GM23248 (cell line): ENCODE measurements at regions not wholly inside any gene's neighbourhood (a gene's known extent, or its start where the extent isn't known, plus 50 kb on each side); places are given as distances from the start of the nearest gene placed in this dataset.

ENCODE experiments used
- DNase-seq: peaks from one replicate; pipeline ENCODE4 v3.0.0-alpha.2; 2015
- H2AFZ ChIP-seq: fragments of 200-600 bp; sonication (generic); 2 replicates; pipeline ENCODE4 v1.6.1; 2016; ENCODE audit warnings: antibody characterized with exemption
- H3F3A ChIP-seq: fragments of 200-600 bp; sonication (generic); 2 replicates; pipeline ENCODE4 v1.6.1; 2016; ENCODE audit warnings: mild to moderate bottlenecking, antibody characterized with exemption, mixed run types; ENCODE audit not compliant: insufficient read depth
- H3K27ac ChIP-seq: fragments of 200-600 bp; sonication (generic); 2 replicates; pipeline ENCODE4 v1.5.1; 2016; ENCODE audit warnings: mild to moderate bottlenecking
- H3K27me3 ChIP-seq: fragments of 200-600 bp; sonication (generic); replicated peaks from 2 replicates; pipeline ENCODE4 v1.6.1; 2016; ENCODE audit warnings: mild to moderate bottlenecking; ENCODE audit not compliant: insufficient read depth
- H3K36me3 ChIP-seq: fragments of 200-600 bp; sonication (generic); 2 replicates; pipeline ENCODE4 v1.6.1; 2016; ENCODE audit warnings: low read depth, mild to moderate bottlenecking
- H3K4me1 ChIP-seq: fragments of 200-600 bp; sonication (generic); 2 replicates; pipeline ENCODE4 v1.6.1; 2016; ENCODE audit warnings: mild to moderate bottlenecking; ENCODE audit not compliant: insufficient read depth
- H3K4me2 ChIP-seq: fragments of 200-600 bp; sonication (generic); one replicate; pipeline ENCODE4 v1.6.1; 2016; ENCODE audit warnings: mild to moderate bottlenecking; ENCODE audit not compliant: unreplicated experiment
- H3K4me3 ChIP-seq: fragments of 200-600 bp; sonication (generic); 2 replicates; pipeline ENCODE4 v1.5.1; 2016; ENCODE audit warnings: mild to moderate bottlenecking
- H3K79me2 ChIP-seq: fragments of 200-600 bp; sonication (generic); 2 replicates; pipeline ENCODE4 v1.6.1; 2016; ENCODE audit warnings: mild to moderate bottlenecking; ENCODE audit not compliant: insufficient read depth
- H3K9ac ChIP-seq: fragments of 200-600 bp; sonication (generic); 2 replicates; pipeline ENCODE4 v1.6.1; 2016; ENCODE audit warnings: mild to moderate bottlenecking
- H3K9me2 ChIP-seq: fragments of 200-600 bp; sonication (generic); 2 replicates; pipeline ENCODE4 v1.6.1; 2016; ENCODE audit warnings: mixed run types, mild to moderate bottlenecking, moderate library complexity; ENCODE audit not compliant: insufficient read depth
- H3K9me3 ChIP-seq: fragments of 200-600 bp; sonication (generic); one replicate; pipeline ENCODE4 v1.6.1; 2017; ENCODE audit warnings: low read depth
- H4K20me1 ChIP-seq: fragments of 200-600 bp; sonication (generic); 2 replicates; pipeline ENCODE4 v1.6.0; 2016; ENCODE audit not compliant: insufficient read depth
- EZH2 ChIP-seq: fragments of 200-600 bp; sonication (generic); IDR thresholded peaks from 2 replicates; pipeline ENCODE4 v1.6.1; 2018; ENCODE audit warnings: antibody characterized with exemption, mild to moderate bottlenecking; ENCODE audit not compliant: insufficient read depth, poor library complexity, severe bottlenecking
- EZH2phosphoT487 ChIP-seq: fragments of 200-600 bp; sonication (generic); IDR thresholded peaks from 2 replicates; pipeline ENCODE4 v1.6.1; 2018; ENCODE audit warnings: antibody characterized with exemption, moderate library complexity, mild to moderate bottlenecking, low read depth; ENCODE audit not compliant: insufficient read depth
- WGBS, 2 experiments: methylation state at CpG; one replicate each; pipeline ENCODE4 v1.1.6; 2015 to 2017; ENCODE audit warnings: low lambda C conversion rate in 2 of 2, low coverage in 1 of 2; ENCODE audit errors: missing lambda C conversion rate in 2 of 2; 5-methylcytosine and 5-hydroxymethylcytosine counted together
- in situ Hi-C: fragments of 300-500 bp; cut with MboI; formaldehyde crosslinking; loops from 2 replicates; pipeline ENCODE4 v1.15.0; 2020

DNA sequence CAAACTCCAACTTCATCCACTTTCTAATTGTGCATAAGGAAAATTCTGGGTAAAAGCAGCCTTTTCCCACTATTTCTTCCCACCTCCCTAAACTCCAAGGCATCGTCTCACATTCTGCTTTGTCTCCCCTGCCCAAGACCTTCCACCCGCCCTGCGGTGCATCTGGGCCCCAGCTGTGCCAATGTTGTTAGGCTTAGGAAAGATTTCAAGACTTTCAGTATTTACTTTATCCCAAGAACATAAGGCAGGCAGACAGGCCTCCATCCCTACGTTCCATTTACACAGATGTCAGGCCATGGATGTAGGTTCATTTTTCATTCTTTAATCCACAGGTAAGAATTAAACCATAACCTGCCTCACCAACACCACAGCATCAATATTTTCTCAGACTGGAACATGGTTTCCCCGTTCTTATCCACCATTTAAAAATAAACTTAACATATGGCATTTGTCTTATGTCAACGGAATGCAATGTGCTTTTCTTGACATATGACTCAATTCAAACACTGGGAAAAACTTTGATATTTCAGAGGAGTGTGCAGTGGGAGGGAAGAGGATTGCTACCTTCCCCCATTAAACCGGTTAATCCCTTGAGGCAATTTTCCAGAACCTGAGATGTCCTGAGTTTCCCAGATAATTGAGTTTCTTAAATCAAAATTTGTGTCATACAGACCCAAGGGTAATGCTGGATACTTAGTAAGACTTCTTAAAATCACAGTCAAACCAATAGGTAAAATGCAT, 238.0 kb upstream of the LRIG1 start:
- H4K20me1 ChIP-seq, result no peaks in the 10 kb centered on the region
- peak; percentile 20 for DNase-seq
- H3K27me3 ChIP-seq, result no peaks in the 10 kb centered on the region
- 74 to 80% methylated on average over 7 of the region's 7 CpGs for WGBS, 2 experiments
- H3K27ac ChIP-seq, result no peak overlapping the region
- no peaks in the 10 kb centered on the region for H3F3A ChIP-seq
- no peaks in the 10 kb centered on the region for H3K9me3 ChIP-seq
- H3K79me2 ChIP-seq, result no peaks in the 10 kb centered on the region
- H3K9ac ChIP-seq, result no peak overlapping the region
- no peak overlapping the region for H2AFZ ChIP-seq
- in situ Hi-C loops, result no loop called here
- TF ChIP-seq EZH2 (no peak), EZH2phosphoT487 (no peak)
- H3K4me3 ChIP-seq, result no peak overlapping the region
- no peaks in the 10 kb centered on the region for H3K4me1 ChIP-seq
- H3K36me3 ChIP-seq, result no peaks in the 10 kb centered on the region
- H3K4me2 ChIP-seq, result no peak overlapping the region
- no peaks in the 10 kb centered on the region for H3K9me2 ChIP-seq

DNA sequence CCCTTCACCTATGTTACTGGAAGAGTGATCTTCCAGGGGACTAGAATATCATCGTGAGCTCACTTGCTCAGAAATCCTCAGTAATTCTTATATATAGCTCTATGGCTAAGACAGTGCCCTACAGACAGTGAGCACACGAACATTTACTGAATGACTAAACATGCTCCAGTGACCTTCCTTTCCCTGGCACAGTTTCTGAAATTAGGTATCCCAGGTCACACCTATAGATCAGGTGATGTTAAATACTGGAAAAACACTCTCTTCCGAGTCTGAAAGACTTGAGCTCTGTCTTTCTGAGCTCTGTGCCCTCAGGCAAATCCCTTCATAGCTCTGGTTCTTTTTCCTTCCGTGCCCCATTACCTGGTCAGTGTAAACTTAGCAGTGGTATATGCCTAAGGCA, 239.4 kb upstream of the LRIG1 start:
- Histone ChIP-seq H2AFZ (no peak overlapping the region), H3K27me3 (no peaks in the 10 kb centered on the region), H3K9me2 (no peaks in the 10 kb centered on the region), H3K9ac (no peak overlapping the region), H3K4me2 (no peak overlapping the region), H3K36me3 (no peaks in the 10 kb centered on the region), H3K4me3 (no peak overlapping the region), H3F3A (no peaks in the 10 kb centered on the region), H4K20me1 (no peaks in the 10 kb centered on the region), H3K27ac (no peak overlapping the region), H3K79me2 (no peaks in the 10 kb centered on the region), H3K9me3 (no peaks in the 10 kb centered on the region), H3K4me1 (no peaks in the 10 kb centered on the region)
- TF ChIP-seq EZH2phosphoT487, result no peak
- TF ChIP-seq EZH2, result no peak
- 82 to 84% methylated on average over 4 of the region's 4 CpGs for WGBS, 2 experiments
- no peak for DNase-seq
- in situ Hi-C loops, result no loop called here

- H3K9me3 ChIP-seq, result no peaks in the 10 kb centered on the region
- H3K79me2 ChIP-seq, result no peaks in the 10 kb centered on the region
- no peak overlapping the region for H3K9ac ChIP-seq
- H3K4me1 ChIP-seq, result no peaks in the 10 kb centered on the region
- H3K36me3 ChIP-seq, result no peaks in the 10 kb centered on the region
- 0 out of 2 replicates have a peak, but pooled peaks cover 3% of the 10 kb centered on the region for H3K27me3 ChIP-seq
- no peaks in the 10 kb centered on the region for H4K20me1 ChIP-seq
- no peak overlapping the region for H3K4me3 ChIP-seq
- TF ChIP-seq EZH2 (no peak), EZH2phosphoT487 (no peak)
- no peak overlapping the region for H3K27ac ChIP-seq
- H3F3A ChIP-seq, result no peaks in the 10 kb centered on the region
- H3K9me2 ChIP-seq, result no peaks in the 10 kb centered on the region
- DNase-seq, result no peak
- no peak overlapping the region for H3K4me2 ChIP-seq
- no peak overlapping the region for H2AFZ ChIP-seq
- in situ Hi-C loops, result no loop called here
- 91 to 93% methylated on average over 1 of the region's 1 CpG for WGBS, 2 experiments
These were observed 243.7 kb upstream of the LRIG1 start for GRCh38 chr3:66744521-66744920.

DNA sequence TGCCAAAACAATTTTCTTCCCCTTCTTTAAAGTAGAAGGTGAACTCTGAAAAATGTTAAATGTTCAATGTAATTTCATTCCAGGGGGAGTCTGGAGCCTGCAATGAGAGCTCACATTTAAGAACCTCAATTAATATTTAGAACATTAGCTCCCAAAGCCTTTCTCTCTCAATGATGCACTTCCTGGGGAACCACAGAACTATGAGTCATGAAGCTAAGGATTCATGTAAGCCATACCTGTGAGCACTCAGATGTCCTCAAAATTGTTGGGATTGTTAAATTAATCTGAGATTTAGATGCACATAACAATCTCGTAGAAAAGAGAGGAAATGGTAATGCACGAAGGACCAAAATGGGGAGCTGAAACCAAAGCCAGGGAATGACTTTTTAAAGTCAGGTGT, 244.2 kb upstream of the LRIG1 start:
- no peak overlapping the region for H3K4me2 ChIP-seq
- H2AFZ ChIP-seq, result no peak overlapping the region
- H3K27ac ChIP-seq, result no peak overlapping the region
- 42 to 47% methylated on average over 2 of the region's 2 CpGs for WGBS, 2 experiments
- no peaks in the 10 kb centered on the region for H3K36me3 ChIP-seq
- H3K4me1 ChIP-seq, result no peaks in the 10 kb centered on the region
- no peaks in the 10 kb centered on the region for H3K79me2 ChIP-seq
- no peaks in the 10 kb centered on the region for H3K9me3 ChIP-seq
- H3K9ac ChIP-seq, result no peak overlapping the region
- no peaks in the 10 kb centered on the region for H3K9me2 ChIP-seq
- no peaks in the 10 kb centered on the region for H3F3A ChIP-seq
- no peak for TF ChIP-seq EZH2
- TF ChIP-seq EZH2phosphoT487, result no peak
- H3K4me3 ChIP-seq, result no peak overlapping the region
- in situ Hi-C loops, result no loop called here
- no peaks in the 10 kb centered on the region for H4K20me1 ChIP-seq
- H3K27me3 ChIP-seq, result 0 out of 2 replicates have a peak, but pooled peaks cover 3% of the 10 kb centered on the region
- DNase-seq, result no peak

DNA sequence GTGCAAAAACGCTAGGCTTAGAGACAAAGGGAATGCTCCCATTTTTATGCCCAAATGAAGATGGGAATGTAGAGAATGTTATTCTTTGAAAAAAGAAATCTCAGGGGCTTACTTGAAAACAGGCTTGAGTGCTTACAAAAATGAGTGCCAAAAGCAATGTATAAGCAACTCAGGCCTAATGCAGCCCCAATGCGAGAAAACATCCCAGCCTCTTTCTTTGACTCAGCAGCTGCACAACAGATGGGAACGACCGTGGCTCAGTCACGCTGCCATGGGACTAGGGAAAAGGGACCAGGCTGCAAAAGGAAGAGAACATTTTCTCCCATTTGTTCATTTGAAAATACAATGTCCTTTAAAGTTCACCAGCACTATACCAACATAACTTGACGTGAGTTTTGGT, 246.4 kb upstream of the LRIG1 start:
- no peak for DNase-seq

More for the DNA sequence above, 246.4 kb upstream of the LRIG1 start:
- Histone ChIP-seq H2AFZ (no peak overlapping the region), H3K4me1 (no peaks in the 10 kb centered on the region), H3K4me3 (no peak overlapping the region), H4K20me1 (no peaks in the 10 kb centered on the region), H3F3A (no peaks in the 10 kb centered on the region), H3K36me3 (no peaks in the 10 kb centered on the region), H3K79me2 (no peaks in the 10 kb centered on the region), H3K4me2 (no peak overlapping the region), H3K27ac (no peak overlapping the region), H3K9me3 (no peaks in the 10 kb centered on the region), H3K27me3 (peaks cover 3% of the 10 kb centered on the region), H3K9me2 (no peaks in the 10 kb centered on the region), H3K9ac (no peak overlapping the region)
- in situ Hi-C loops, result no loop called here
- WGBS, 2 experiments, result 34 to 38% methylated on average over 6 of the region's 6 CpGs
- TF ChIP-seq EZH2phosphoT487 (no peak), EZH2 (no peak)
